Fibroblast of pulmonary artery (primary cell): ENCODE measurements at regions not wholly inside any gene's neighbourhood (a gene's known extent, or its start where the extent isn't known, plus 50 kb on each side); places are given as distances from the start of the nearest gene placed in this dataset.
A peak's percentile ranks its signal among the peaks of the same experiment; 100 is the strongest.

Source experiments
- DNase-seq: peaks from one replicate; pipeline ENCODE4 v3.0.0-alpha.2; 2010; ENCODE audit warnings: low read depth
- H3K4me3 ChIP-seq: replicated peaks from 2 replicates; pipeline ENCODE4 v1.5.1; 2011; ENCODE audit warnings: low read depth, mild to moderate bottlenecking, control low read depth, low read length, moderate library complexity
- TF ChIP-seq, protein P1 (sequence below): IDR thresholded peaks from 2 replicates; pipeline ENCODE4 v1.5.1; 2011; ENCODE audit warnings: mild to moderate bottlenecking, control low read depth, low read length, inconsistent platforms; ENCODE audit errors: missing control alignments

- DNase-seq, result no peak
- H3K4me3 ChIP-seq, result no peak overlapping the region
- TF ChIP-seq, protein P1, sequence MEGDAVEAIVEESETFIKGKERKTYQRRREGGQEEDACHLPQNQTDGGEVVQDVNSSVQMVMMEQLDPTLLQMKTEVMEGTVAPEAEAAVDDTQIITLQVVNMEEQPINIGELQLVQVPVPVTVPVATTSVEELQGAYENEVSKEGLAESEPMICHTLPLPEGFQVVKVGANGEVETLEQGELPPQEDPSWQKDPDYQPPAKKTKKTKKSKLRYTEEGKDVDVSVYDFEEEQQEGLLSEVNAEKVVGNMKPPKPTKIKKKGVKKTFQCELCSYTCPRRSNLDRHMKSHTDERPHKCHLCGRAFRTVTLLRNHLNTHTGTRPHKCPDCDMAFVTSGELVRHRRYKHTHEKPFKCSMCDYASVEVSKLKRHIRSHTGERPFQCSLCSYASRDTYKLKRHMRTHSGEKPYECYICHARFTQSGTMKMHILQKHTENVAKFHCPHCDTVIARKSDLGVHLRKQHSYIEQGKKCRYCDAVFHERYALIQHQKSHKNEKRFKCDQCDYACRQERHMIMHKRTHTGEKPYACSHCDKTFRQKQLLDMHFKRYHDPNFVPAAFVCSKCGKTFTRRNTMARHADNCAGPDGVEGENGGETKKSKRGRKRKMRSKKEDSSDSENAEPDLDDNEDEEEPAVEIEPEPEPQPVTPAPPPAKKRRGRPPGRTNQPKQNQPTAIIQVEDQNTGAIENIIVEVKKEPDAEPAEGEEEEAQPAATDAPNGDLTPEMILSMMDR, result no peak
These were observed 103.4 kb downstream of the TSN start for GRCh38 chr2:121858847-121859246.

- no peak overlapping the region for H3K4me3 ChIP-seq
- DNase-seq, result peak; percentile 63
- TF ChIP-seq, protein P1, result no peak
These were observed 104.7 kb downstream of the TSN start for GRCh38 chr2:121860033-121860757.

DNA sequence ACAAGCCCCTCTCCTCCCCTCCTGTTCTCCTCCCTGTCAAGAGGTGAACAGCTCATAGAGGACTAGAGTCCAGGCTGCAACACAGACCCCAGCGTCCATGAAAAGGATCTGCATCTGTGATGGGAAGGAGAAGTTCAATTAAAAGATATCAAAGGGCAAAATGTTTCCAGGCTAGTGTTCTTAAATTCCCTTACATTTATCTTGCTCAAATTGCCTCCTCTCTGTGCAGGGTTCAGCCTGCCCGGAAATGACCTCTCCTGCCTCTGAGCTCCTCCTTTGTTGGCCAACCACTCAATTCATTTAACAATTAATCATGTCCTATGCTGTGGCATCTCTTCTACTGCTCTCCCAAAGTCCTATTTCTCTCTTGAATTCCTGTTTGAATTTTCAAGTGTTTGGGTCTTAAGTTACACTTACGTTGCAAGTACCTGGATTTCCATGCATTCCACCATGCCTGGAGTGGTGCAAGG, 105.3 kb downstream of the TSN start:
- TF ChIP-seq, protein P1, result no peak
- H3K4me3 ChIP-seq, result no peak overlapping the region
- DNase-seq, result no peak

DNA sequence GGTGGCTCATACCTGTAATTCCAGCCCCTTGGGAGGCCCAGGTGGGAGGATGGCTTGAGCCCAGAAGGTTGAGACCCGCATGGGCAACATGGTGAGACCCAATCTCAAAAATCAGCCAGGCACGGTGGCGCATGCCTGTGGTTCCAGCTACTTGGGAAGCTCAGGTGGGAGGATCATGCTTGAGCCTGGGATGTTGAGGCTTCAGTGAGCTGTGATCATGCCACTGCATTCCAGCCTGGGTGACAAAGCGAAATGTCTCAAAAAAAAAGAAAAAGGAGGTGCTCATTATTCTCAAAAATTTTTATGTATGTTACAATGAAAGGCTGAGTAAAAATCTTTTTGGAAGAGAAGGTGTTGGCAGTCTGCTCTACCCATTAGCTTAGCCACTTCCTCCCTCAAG, 106.8 kb downstream of the TSN start:
- DNase-seq, result no peak
- TF ChIP-seq, protein P1, result no peak
- H3K4me3 ChIP-seq, result no peak overlapping the region

GRCh38 chr2:121865914-121866313, 110.5 kb downstream of the TSN start:
- TF ChIP-seq, protein P1, result no peak
- no peak overlapping the region for H3K4me3 ChIP-seq
- no peak for DNase-seq

DNA sequence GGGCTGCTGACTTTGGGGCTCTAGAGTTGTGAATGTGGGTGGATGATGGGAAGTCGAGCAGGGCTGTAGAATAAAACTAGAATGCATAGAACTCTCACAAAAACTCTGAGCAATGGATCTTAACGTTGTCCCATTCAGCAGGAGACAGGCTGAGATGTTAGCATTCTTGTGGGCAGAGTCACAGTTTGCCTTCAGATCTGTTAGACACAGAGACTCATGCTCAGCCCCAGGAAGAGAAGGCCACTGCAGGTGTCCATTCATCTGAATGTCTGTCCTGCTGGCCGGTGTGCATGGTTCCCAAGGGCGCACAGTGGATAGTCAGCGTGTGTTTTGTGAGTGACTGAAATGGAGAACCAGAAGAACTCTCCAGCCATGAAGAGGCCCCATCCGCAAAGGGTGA, 111.3 kb downstream of the TSN start:
- no peak overlapping the region for H3K4me3 ChIP-seq
- DNase-seq, result no peak
- TF ChIP-seq, protein P1, result no peak

GRCh38 chr2:121868652-121869051, 113.2 kb downstream of the TSN start:
- TF ChIP-seq, protein P1, result no peak
- DNase-seq, result no peak
- H3K4me3 ChIP-seq, result no peak overlapping the region
